NT2/D1 (cell line): ENCODE measurements at regions not wholly inside any gene's neighbourhood (a gene's known extent, or its start where the extent isn't known, plus 50 kb on each side); places are given as distances from the start of the nearest gene placed in this dataset.

ENCODE experiments used
- DNase-seq: peaks from one replicate; pipeline ENCODE4 v3.0.0-alpha.2; 2011; ENCODE audit warnings: low read depth, low spot score
- H3K27me3 ChIP-seq: 2 replicates; pipeline ENCODE4 v1.6.0; 2011; ENCODE audit warnings: mild to moderate bottlenecking; ENCODE audit not compliant: insufficient read length, insufficient read depth
- H3K36me3 ChIP-seq: 2 replicates; pipeline ENCODE4 v1.6.1; 2011; ENCODE audit warnings: mild to moderate bottlenecking, low read length, mixed read lengths; ENCODE audit not compliant: insufficient read depth, insufficient read length
- H3K4me1 ChIP-seq: 2 replicates; pipeline ENCODE4 v1.5.1; 2011; ENCODE audit not compliant: insufficient read depth, insufficient read length
- H3K4me3 ChIP-seq: 2 replicates; pipeline ENCODE4 v1.5.1; 2011; ENCODE audit warnings: low read depth; ENCODE audit not compliant: insufficient read length
- H3K9ac ChIP-seq: 2 replicates; pipeline ENCODE4 v1.6.0; 2011; ENCODE audit warnings: low read depth; ENCODE audit not compliant: insufficient read length
- H3K9me3 ChIP-seq: 2 replicates; pipeline ENCODE4 v1.5.1; 2011; ENCODE audit warnings: mild to moderate bottlenecking, low read length; ENCODE audit not compliant: insufficient read depth
- SUZ12 ChIP-seq: IDR thresholded peaks from 2 replicates; pipeline ENCODE4 v1.6.1; 2011; ENCODE audit not compliant: insufficient read length, insufficient read depth; ENCODE audit errors: extremely low read depth
- YY1 ChIP-seq: IDR thresholded peaks from 2 replicates; pipeline ENCODE4 v1.6.1; 2011; ENCODE audit not compliant: insufficient read length, insufficient read depth
- ZNF274 ChIP-seq: IDR thresholded peaks from 2 replicates; pipeline ENCODE4 v1.6.1; 2011; ENCODE audit warnings: mild to moderate bottlenecking, low read depth, low read length

GRCh38 chr18:51383116-51383515 lies 185.6 kb upstream of the MEX3C start:
- Histone ChIP-seq H3K36me3 (no peaks in the 10 kb centered on the region), H3K4me3 (no peak overlapping the region), H3K9ac (no peak overlapping the region), H3K9me3 (no peaks in the 10 kb centered on the region), H3K4me1 (no peaks in the 10 kb centered on the region), H3K27me3 (no peaks in the 10 kb centered on the region)
- no peak for TF ChIP-seq SUZ12
- TF ChIP-seq YY1: no peak
- TF ChIP-seq ZNF274: no peak
- DNase-seq: no peak

GRCh38 chr18:51383711-51384110 lies 186.2 kb upstream of the MEX3C start:
- no peaks in the 10 kb centered on the region for H3K9me3 ChIP-seq
- TF ChIP-seq ZNF274 (no peak), YY1 (no peak), SUZ12 (no peak)
- H3K9ac ChIP-seq: no peak overlapping the region
- no peak for DNase-seq
- H3K36me3 ChIP-seq: no peaks in the 10 kb centered on the region
- no peaks in the 10 kb centered on the region for H3K4me1 ChIP-seq
- H3K4me3 ChIP-seq: no peak overlapping the region
- H3K27me3 ChIP-seq: no peaks in the 10 kb centered on the region

- Histone ChIP-seq H3K27me3 (no peaks in the 10 kb centered on the region), H3K4me1 (no peaks in the 10 kb centered on the region), H3K4me3 (no peak overlapping the region), H3K36me3 (no peaks in the 10 kb centered on the region), H3K9me3 (peaks cover 10% of the 10 kb centered on the region; the same call in 1 of the 2 replicates), H3K9ac (no peak overlapping the region)
- DNase-seq: no peak
- TF ChIP-seq ZNF274 (no peak), YY1 (no peak), SUZ12 (no peak)
These were observed 187.8 kb upstream of the MEX3C start for GRCh38 chr18:51385270-51385669.

- no peak for TF ChIP-seq YY1
- TF ChIP-seq SUZ12: no peak
- TF ChIP-seq ZNF274: no peak
- DNase-seq: no peak
These were observed 193.2 kb upstream of the MEX3C start for GRCh38 chr18:51390702-51391101.

GRCh38 chr18:51391215-51391614 lies 193.7 kb upstream of the MEX3C start:
- no peak overlapping the region for H3K4me3 ChIP-seq
- DNase-seq: no peak
- H3K9ac ChIP-seq: no peak overlapping the region
- H3K9me3 ChIP-seq: peaks cover 10% of the 10 kb centered on the region; the same call in 1 of the 2 replicates
- no peaks in the 10 kb centered on the region for H3K27me3 ChIP-seq
- TF ChIP-seq YY1: no peak
- TF ChIP-seq SUZ12: no peak
- no peak for TF ChIP-seq ZNF274
- H3K36me3 ChIP-seq: no peaks in the 10 kb centered on the region
- no peaks in the 10 kb centered on the region for H3K4me1 ChIP-seq

More at GRCh38 chr18:51390702-51391101, 193.2 kb upstream of the MEX3C start:
- Histone ChIP-seq H3K27me3 (no peaks in the 10 kb centered on the region), H3K4me1 (no peaks in the 10 kb centered on the region), H3K9ac (no peak overlapping the region), H3K4me3 (no peak overlapping the region), H3K9me3 (peaks cover 10% of the 10 kb centered on the region; the same call in 1 of the 2 replicates), H3K36me3 (no peaks in the 10 kb centered on the region)

GRCh38 chr18:51391731-51392130 lies 194.2 kb upstream of the MEX3C start:
- H3K9me3 ChIP-seq: peaks cover 10% of the 10 kb centered on the region; the same call in 1 of the 2 replicates
- no peak for DNase-seq
- no peaks in the 10 kb centered on the region for H3K36me3 ChIP-seq
- no peak overlapping the region for H3K4me3 ChIP-seq
- TF ChIP-seq SUZ12 (no peak), ZNF274 (no peak), YY1 (no peak)
- H3K9ac ChIP-seq: no peak overlapping the region
- H3K4me1 ChIP-seq: no peaks in the 10 kb centered on the region
- no peaks in the 10 kb centered on the region for H3K27me3 ChIP-seq

- TF ChIP-seq SUZ12 (no peak), ZNF274 (no peak), YY1 (no peak)
- Histone ChIP-seq H3K9ac (no peak overlapping the region), H3K4me3 (no peak overlapping the region), H3K4me1 (no peaks in the 10 kb centered on the region), H3K9me3 (no peaks in the 10 kb centered on the region), H3K27me3 (no peaks in the 10 kb centered on the region), H3K36me3 (no peaks in the 10 kb centered on the region)
- no peak for DNase-seq
These were observed 200.0 kb upstream of the MEX3C start for GRCh38 chr18:51397347-51397962.
